ENCODE measurements at regions not wholly inside any gene's neighbourhood (a gene's known extent, or its start where the extent isn't known, plus 50 kb on each side); places are given as distances from the start of the nearest gene placed in this dataset.
"Not testable (repeated sequence)": the region's sequence is repeated elsewhere in the genome, so short reads cannot be mapped to it uniquely, and the experiment has no call there.

DNA sequence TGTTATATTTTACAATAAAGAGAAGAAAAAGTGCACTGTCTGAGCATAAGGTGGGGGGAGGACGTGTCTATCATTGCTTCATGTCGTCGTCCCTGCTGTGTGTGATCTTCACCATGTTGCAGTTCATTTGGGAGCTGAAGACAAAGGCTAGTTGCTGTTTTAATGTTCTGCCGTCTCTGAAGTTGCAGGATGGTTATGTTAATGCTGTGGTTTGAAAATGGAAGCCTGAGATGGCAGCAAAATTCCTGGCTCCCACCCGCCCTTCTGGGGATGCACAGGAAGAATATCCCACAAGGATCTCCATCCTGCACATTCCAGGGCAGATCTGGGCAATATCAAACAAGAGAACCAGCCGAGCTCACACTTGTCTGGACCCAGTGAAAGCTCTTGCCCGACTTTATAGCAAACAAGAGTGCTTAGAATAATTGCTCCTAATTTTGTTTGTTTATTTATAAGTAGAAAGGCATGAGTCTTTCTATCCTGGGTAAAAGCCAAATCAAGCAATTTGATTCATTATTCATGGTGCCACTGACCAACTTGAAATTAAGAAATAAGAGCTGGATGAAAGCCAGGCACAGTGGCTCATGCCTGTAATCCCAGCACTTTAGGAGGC, 110.3 kb upstream of the ABCC4 start:
- Histone ChIP-seq H3K4me3 (ENCODE audit: insufficient read depth, low read depth, low read length, poor library complexity, severe bottlenecking) (no peak overlapping the region), H3K27me3 (replicated peaks; ENCODE audit: control insufficient read depth, insufficient read depth, low read length, poor library complexity, severe bottlenecking) (no peaks in the 10 kb centered on the region), H3K9me3 (ENCODE audit: control insufficient read depth, low read length) (no peaks in the 10 kb centered on the region), H3K27ac (ENCODE audit: insufficient read depth, low read length, poor library complexity, severe bottlenecking) (no peak overlapping the region), H3K4me1 (ENCODE audit: control insufficient read depth, insufficient read depth, low read length, poor library complexity, severe bottlenecking) (no peaks in the 10 kb centered on the region), H3K36me3 (ENCODE audit: control insufficient read depth, insufficient read depth, low read length) (no peaks in the 10 kb centered on the region)
- DNase-seq, result no peak

DNA sequence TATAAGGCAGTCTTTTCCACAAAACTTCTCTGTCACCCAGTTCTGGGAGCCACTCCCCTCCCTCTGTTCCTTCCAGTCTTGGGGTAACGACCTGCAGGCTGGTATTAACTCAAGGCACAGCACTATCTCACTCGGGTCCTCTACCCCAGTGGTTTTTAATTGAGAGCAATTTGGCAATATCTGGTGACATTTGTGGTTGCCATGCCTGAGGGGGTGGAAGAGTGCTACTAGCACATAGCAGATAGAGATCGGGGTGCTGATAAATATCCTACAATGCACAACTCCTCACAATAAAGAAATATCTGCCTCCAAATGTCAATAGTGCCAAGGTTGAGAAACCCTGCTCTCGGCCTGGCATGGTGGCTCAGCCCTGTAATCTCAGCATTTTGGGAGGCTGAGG, 117.7 kb upstream of the ABCC4 start:
- Histone ChIP-seq H3K27me3 (replicated peaks; ENCODE audit: control insufficient read depth, insufficient read depth, low read length, poor library complexity, severe bottlenecking) (no peaks in the 10 kb centered on the region), H3K27ac (ENCODE audit: insufficient read depth, low read length, poor library complexity, severe bottlenecking) (no peak overlapping the region), H3K4me1 (ENCODE audit: control insufficient read depth, insufficient read depth, low read length, poor library complexity, severe bottlenecking) (no peaks in the 10 kb centered on the region), H3K9me3 (ENCODE audit: control insufficient read depth, low read length) (no peaks in the 10 kb centered on the region), H3K36me3 (ENCODE audit: control insufficient read depth, insufficient read depth, low read length) (no peaks in the 10 kb centered on the region), H3K4me3 (ENCODE audit: insufficient read depth, low read depth, low read length, poor library complexity, severe bottlenecking) (no peak overlapping the region)
- DNase-seq, result no peak

DNA sequence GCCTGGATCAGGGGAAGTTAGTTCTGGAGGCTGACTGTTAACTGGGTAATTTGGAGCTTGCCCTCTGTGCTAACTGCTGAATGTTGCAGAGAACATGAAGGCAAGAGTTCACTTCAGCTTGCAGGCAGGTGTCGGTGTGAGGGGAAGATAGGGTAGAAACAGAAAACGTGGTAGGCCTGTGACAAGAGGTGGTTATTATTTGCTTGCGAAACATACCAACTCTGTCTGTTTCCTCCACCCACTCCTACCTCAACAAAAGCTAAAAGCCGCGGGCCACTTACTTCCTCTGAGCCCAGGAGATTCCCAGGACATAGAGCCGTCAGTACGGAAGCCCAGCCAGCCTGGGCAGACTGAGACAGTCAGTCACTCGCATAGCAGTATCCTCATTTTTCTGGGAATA, 119.2 kb upstream of the ABCC4 start:
- Histone ChIP-seq H3K4me1 (ENCODE audit: control insufficient read depth, insufficient read depth, low read length, poor library complexity, severe bottlenecking) (no peaks in the 10 kb centered on the region), H3K27ac (ENCODE audit: insufficient read depth, low read length, poor library complexity, severe bottlenecking) (no peak overlapping the region), H3K9me3 (ENCODE audit: control insufficient read depth, low read length) (no peaks in the 10 kb centered on the region), H3K36me3 (ENCODE audit: control insufficient read depth, insufficient read depth, low read length) (no peaks in the 10 kb centered on the region), H3K27me3 (replicated peaks; ENCODE audit: control insufficient read depth, insufficient read depth, low read length, poor library complexity, severe bottlenecking) (no peaks in the 10 kb centered on the region), H3K4me3 (ENCODE audit: insufficient read depth, low read depth, low read length, poor library complexity, severe bottlenecking) (no peak overlapping the region)
- DNase-seq, result no peak

GRCh38 chr13:95426631-95427030, 125.4 kb upstream of the ABCC4 start:
- Histone ChIP-seq H3K27ac (ENCODE audit: insufficient read depth, low read length, poor library complexity, severe bottlenecking) (no peak overlapping the region), H3K27me3 (replicated peaks; ENCODE audit: control insufficient read depth, insufficient read depth, low read length, poor library complexity, severe bottlenecking) (no peaks in the 10 kb centered on the region), H3K4me3 (ENCODE audit: insufficient read depth, low read depth, low read length, poor library complexity, severe bottlenecking) (no peak overlapping the region), H3K9me3 (ENCODE audit: control insufficient read depth, low read length) (no peaks in the 10 kb centered on the region), H3K4me1 (ENCODE audit: control insufficient read depth, insufficient read depth, low read length, poor library complexity, severe bottlenecking) (no peaks in the 10 kb centered on the region), H3K36me3 (ENCODE audit: control insufficient read depth, insufficient read depth, low read length) (no peaks in the 10 kb centered on the region)
- no peak for DNase-seq

DNA sequence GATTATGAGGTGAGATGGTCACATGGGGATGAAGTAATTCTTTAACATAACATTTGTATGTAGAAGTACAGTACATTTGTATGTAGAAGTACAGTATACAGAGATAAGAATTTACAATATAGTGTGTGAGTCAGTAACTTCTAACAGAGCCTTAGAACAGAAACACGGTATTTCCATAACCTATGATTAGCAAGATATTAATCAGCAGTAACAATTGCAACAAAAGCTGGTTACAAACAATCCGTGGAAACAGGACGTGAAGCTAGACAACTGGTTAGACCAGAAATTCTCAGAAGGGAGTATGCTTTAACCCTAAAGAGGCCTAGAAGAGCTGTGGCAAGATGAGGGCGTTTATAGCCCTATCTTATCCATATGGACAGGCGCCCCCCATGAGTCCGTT, 122.0 kb upstream of the CLDN10 start:
- H3K27ac ChIP-seq (ENCODE audit: insufficient read depth, low read length, poor library complexity, severe bottlenecking); H3K9me3 ChIP-seq (ENCODE audit: control insufficient read depth, low read length); H3K27me3 ChIP-seq (replicated peaks; ENCODE audit: control insufficient read depth, insufficient read depth, low read length, poor library complexity, severe bottlenecking); H3K4me1 ChIP-seq (ENCODE audit: control insufficient read depth, insufficient read depth, low read length, poor library complexity, severe bottlenecking); DNase-seq; H3K36me3 ChIP-seq (ENCODE audit: control insufficient read depth, insufficient read depth, low read length); H3K4me3 ChIP-seq (ENCODE audit: insufficient read depth, low read depth, low read length, poor library complexity, severe bottlenecking): not testable (repeated sequence)

DNA sequence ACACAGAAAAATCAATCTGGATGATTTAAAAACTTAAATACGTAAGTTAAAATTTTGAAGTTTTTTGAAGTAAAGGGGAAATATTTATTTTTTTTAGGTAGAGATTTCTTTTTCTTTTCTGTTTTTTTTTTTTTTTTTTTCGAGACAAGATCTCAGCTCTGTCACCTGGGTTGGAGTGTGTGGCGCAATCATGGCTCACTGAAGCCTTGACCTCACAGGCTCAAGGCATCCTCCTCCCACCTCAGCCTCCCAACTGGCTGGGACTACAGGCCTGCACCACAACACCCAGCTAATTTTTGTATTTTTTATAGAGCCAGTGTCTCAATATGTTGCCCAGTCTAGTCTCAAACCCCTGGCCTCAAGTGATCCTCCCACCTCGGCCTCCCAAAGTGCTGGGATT, 120.4 kb upstream of the CLDN10 start:
- Histone ChIP-seq H3K4me1 (ENCODE audit: control insufficient read depth, insufficient read depth, low read length, poor library complexity, severe bottlenecking) (no peaks in the 10 kb centered on the region), H3K36me3 (ENCODE audit: control insufficient read depth, insufficient read depth, low read length) (no peaks in the 10 kb centered on the region), H3K27ac (ENCODE audit: insufficient read depth, low read length, poor library complexity, severe bottlenecking) (no peak overlapping the region), H3K9me3 (ENCODE audit: control insufficient read depth, low read length) (no peaks in the 10 kb centered on the region), H3K27me3 (replicated peaks; ENCODE audit: control insufficient read depth, insufficient read depth, low read length, poor library complexity, severe bottlenecking) (no peaks in the 10 kb centered on the region), H3K4me3 (ENCODE audit: insufficient read depth, low read depth, low read length, poor library complexity, severe bottlenecking) (no peak overlapping the region)
- DNase-seq, result no peak

GRCh38 chr13:95433537-95433936, 119.0 kb upstream of the CLDN10 start:
- no peak for DNase-seq
- H3K4me1 ChIP-seq (ENCODE audit: control insufficient read depth, insufficient read depth, low read length, poor library complexity, severe bottlenecking), result no peaks in the 10 kb centered on the region
- no peak overlapping the region for H3K4me3 ChIP-seq (ENCODE audit: insufficient read depth, low read depth, low read length, poor library complexity, severe bottlenecking)
- no peaks in the 10 kb centered on the region for H3K36me3 ChIP-seq (ENCODE audit: control insufficient read depth, insufficient read depth, low read length)
- no peak overlapping the region for H3K27ac ChIP-seq (ENCODE audit: insufficient read depth, low read length, poor library complexity, severe bottlenecking)
- H3K27me3 ChIP-seq (replicated peaks; ENCODE audit: control insufficient read depth, insufficient read depth, low read length, poor library complexity, severe bottlenecking), result no peaks in the 10 kb centered on the region
- H3K9me3 ChIP-seq (ENCODE audit: control insufficient read depth, low read length), result no peaks in the 10 kb centered on the region

GRCh38 chr13:95434111-95434510, 118.4 kb upstream of the CLDN10 start:
- Histone ChIP-seq H3K36me3 (ENCODE audit: control insufficient read depth, insufficient read depth, low read length) (no peaks in the 10 kb centered on the region), H3K4me3 (ENCODE audit: insufficient read depth, low read depth, low read length, poor library complexity, severe bottlenecking) (no peak overlapping the region), H3K9me3 (ENCODE audit: control insufficient read depth, low read length) (no peaks in the 10 kb centered on the region), H3K27me3 (replicated peaks; ENCODE audit: control insufficient read depth, insufficient read depth, low read length, poor library complexity, severe bottlenecking) (no peaks in the 10 kb centered on the region), H3K4me1 (ENCODE audit: control insufficient read depth, insufficient read depth, low read length, poor library complexity, severe bottlenecking) (no peaks in the 10 kb centered on the region), H3K27ac (ENCODE audit: insufficient read depth, low read length, poor library complexity, severe bottlenecking) (no peak overlapping the region)
- no peak for DNase-seq

- no peak for DNase-seq
- no peaks in the 10 kb centered on the region for H3K9me3 ChIP-seq (ENCODE audit: control insufficient read depth, low read length)
- H3K27me3 ChIP-seq (replicated peaks; ENCODE audit: control insufficient read depth, insufficient read depth, low read length, poor library complexity, severe bottlenecking), result no peaks in the 10 kb centered on the region
- H3K27ac ChIP-seq (ENCODE audit: insufficient read depth, low read length, poor library complexity, severe bottlenecking), result no peak overlapping the region
- H3K4me1 ChIP-seq (ENCODE audit: control insufficient read depth, insufficient read depth, low read length, poor library complexity, severe bottlenecking), result no peaks in the 10 kb centered on the region
- no peak overlapping the region for H3K4me3 ChIP-seq (ENCODE audit: insufficient read depth, low read depth, low read length, poor library complexity, severe bottlenecking)
- no peaks in the 10 kb centered on the region for H3K36me3 ChIP-seq (ENCODE audit: control insufficient read depth, insufficient read depth, low read length)
Measured at GRCh38 chr13:95437561-95437960, 115.0 kb upstream of the CLDN10 start.

GRCh38 chr13:95438297-95438696, 114.2 kb upstream of the CLDN10 start:
- Histone ChIP-seq H3K4me3 (ENCODE audit: insufficient read depth, low read depth, low read length, poor library complexity, severe bottlenecking) (no peak overlapping the region), H3K27ac (ENCODE audit: insufficient read depth, low read length, poor library complexity, severe bottlenecking) (no peak overlapping the region), H3K9me3 (ENCODE audit: control insufficient read depth, low read length) (no peaks in the 10 kb centered on the region), H3K36me3 (ENCODE audit: control insufficient read depth, insufficient read depth, low read length) (no peaks in the 10 kb centered on the region), H3K4me1 (ENCODE audit: control insufficient read depth, insufficient read depth, low read length, poor library complexity, severe bottlenecking) (no peaks in the 10 kb centered on the region), H3K27me3 (replicated peaks; ENCODE audit: control insufficient read depth, insufficient read depth, low read length, poor library complexity, severe bottlenecking) (no peaks in the 10 kb centered on the region)
- no peak for DNase-seq
